Naive thymus-derived CD4-positive, alpha-beta T cell (primary cell): ENCODE measurements at regions not wholly inside any gene's neighbourhood (a gene's known extent, or its start where the extent isn't known, plus 50 kb on each side); places are given as distances from the start of the nearest gene placed in this dataset.

Experiments
- ATAC-seq: fragments of 150-1000 bp; cut with Tn5 transposase; 2 replicates; pipeline ENCODE4 v1.10.0; 2021; ENCODE audit warnings: mild to moderate bottlenecking, moderate library complexity
- CTCF ChIA-PET: fragments of 350-600 bp; sonication (Branson Sonifier 250); formaldehyde crosslinking; loops from one replicate; lab custom pipeline; 2021; ENCODE audit warnings: antibody characterized with exemption; lab: Charles Lee
- POLR2A ChIA-PET: fragments of 350-600 bp; sonication (Branson Sonifier 250); formaldehyde crosslinking; loops from one replicate; lab custom pipeline; 2021; ENCODE audit warnings: antibody characterized with exemption, inconsistent platforms; lab: Charles Lee
- DNase-seq, 9 donors: peaks; one replicate each; pipeline versions ENCODE4 v3.0.0 to v3.0.0-alpha.2; 2020 to 2022; ENCODE audit warnings: mixed read lengths in 1 of 9
- H3K27ac ChIP-seq: one replicate; pipeline ENCODE4 v1.7.0; 2013; ENCODE audit warnings: mild to moderate bottlenecking, low read depth, low read length, moderate library complexity
- H3K27me3 ChIP-seq, 2 donors: one replicate each; pipeline ENCODE4 v1.7.0; 2013; ENCODE audit warnings: low read length in 2 of 2, mild to moderate bottlenecking in 2 of 2, moderate library complexity in 2 of 2; ENCODE audit not compliant: control insufficient read depth in 2 of 2, insufficient read depth in 2 of 2
- H3K36me3 ChIP-seq, 3 experiments: 1 replicate in 2 of 3; 2 replicates in 1 of 3; pipeline ENCODE4 v1.7.0; 2013; ENCODE audit warnings: low read length in 3 of 3, mild to moderate bottlenecking in 3 of 3, moderate library complexity in 1 of 3; ENCODE audit not compliant: insufficient read depth in 3 of 3, control insufficient read depth in 2 of 3
- H3K4me1 ChIP-seq, 2 donors: one replicate each; pipeline ENCODE4 v1.7.0; 2013; ENCODE audit warnings: low read length in 2 of 2, mild to moderate bottlenecking in 2 of 2, moderate library complexity in 1 of 2; ENCODE audit not compliant: control insufficient read depth in 2 of 2, insufficient read depth in 2 of 2
- H3K4me3 ChIP-seq: 2 replicates; pipeline ENCODE4 v1.7.0; 2013; ENCODE audit warnings: mild to moderate bottlenecking, low read length
- H3K9me3 ChIP-seq, 3 experiments: 1 replicate in 2 of 3; 2 replicates in 1 of 3; pipeline ENCODE4 v1.7.0; 2013; ENCODE audit warnings: low read length in 3 of 3; ENCODE audit not compliant: control insufficient read depth in 2 of 3
- H3K27ac Mint-ChIP-seq, 9 donors: one replicate each; pipeline ENCODE4 v1.8.0; 2020 to 2022; ENCODE audit warnings: mixed read lengths in 9 of 9, mild to moderate bottlenecking in 8 of 9, moderate library complexity in 5 of 9, inconsistent platforms in 2 of 9
- H3K27me3 Mint-ChIP-seq, 5 donors: one replicate each; pipeline ENCODE4 v1.8.0; 2021 to 2022; ENCODE audit warnings: mixed read lengths in 5 of 5, mild to moderate bottlenecking in 1 of 5
- H3K36me3 Mint-ChIP-seq, 5 donors: one replicate each; pipeline ENCODE4 v1.8.0; 2020 to 2022; ENCODE audit warnings: mixed read lengths in 5 of 5, mild to moderate bottlenecking in 3 of 5, inconsistent platforms in 1 of 5
- H3K4me1 Mint-ChIP-seq, 7 donors: one replicate each; pipeline ENCODE4 v1.8.0; 2020 to 2022; ENCODE audit warnings: mixed read lengths in 7 of 7, mild to moderate bottlenecking in 3 of 7, inconsistent platforms in 1 of 7
- H3K4me3 Mint-ChIP-seq, 10 donors: one replicate each; pipeline ENCODE4 v1.8.0; 2020 to 2022; ENCODE audit warnings: mild to moderate bottlenecking in 10 of 10, mixed read lengths in 10 of 10, moderate library complexity in 6 of 10, inconsistent platforms in 2 of 10
- H3K9me3 Mint-ChIP-seq, 11 donors: one replicate each; pipeline ENCODE4 v1.8.0; 2020 to 2022; ENCODE audit warnings: mixed read lengths in 11 of 11, mild to moderate bottlenecking in 4 of 11, inconsistent platforms in 1 of 11, moderate library complexity in 1 of 11
- intact Hi-C, 2 donors: fragments of 100-400 bp; cut with micrococcal nuclease; formaldehyde crosslinking; loops; one replicate each; pipeline ENCODE4 v1.15.1; 2023

DNA sequence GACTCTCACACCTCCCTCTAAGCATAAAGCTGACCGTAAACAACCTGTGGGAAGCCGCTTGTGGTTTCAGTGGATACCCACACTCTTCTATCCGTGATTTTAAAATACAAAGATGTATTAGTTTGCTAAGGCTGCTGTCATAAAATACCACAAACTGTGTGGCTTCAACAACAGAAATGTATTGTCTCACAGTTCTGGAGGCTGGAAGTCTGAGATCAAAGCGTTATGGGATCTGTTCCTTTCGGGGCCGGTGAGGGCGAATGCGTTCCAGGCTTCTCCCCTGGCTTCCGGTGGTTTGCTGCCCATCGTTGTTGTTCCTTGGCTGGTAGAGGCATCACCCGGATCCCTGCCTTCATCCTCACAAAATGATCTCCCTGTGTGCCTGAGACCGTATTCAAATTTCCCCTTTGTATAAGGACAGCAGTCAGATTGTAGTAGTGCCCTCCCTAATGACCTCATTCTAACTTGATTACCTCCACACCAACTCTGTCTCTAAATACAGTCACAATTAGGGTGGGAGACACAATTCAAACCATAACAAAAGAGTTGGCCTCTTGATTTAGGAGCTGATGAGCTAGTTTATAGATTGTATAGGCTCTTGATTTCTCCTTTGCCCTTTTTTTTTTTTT, 210.6 kb upstream of the SOX4 start:
- Histone ChIP-seq H3K4me1 (no peaks in the 10 kb centered on the region), H3K27ac (no peak overlapping the region), H3K9me3 (no peaks in the 10 kb centered on the region), H3K27me3 (no peaks in the 10 kb centered on the region), H3K4me3 (no peak overlapping the region), H3K36me3 (no peaks in the 10 kb centered on the region)
- Mint-ChIP-seq H3K27ac (no peak overlapping the region), H3K9me3 (peaks cover 0 to 5% (median 0%) of the 10 kb centered on the region in 11 donors), H3K27me3 (peaks cover 0 to 4% (median 0%) of the 10 kb centered on the region in 5 donors), H3K36me3 (no peaks in the 10 kb centered on the region), H3K4me3 (no peak overlapping the region), H3K4me1 (peaks cover 0 to 1% (median 0%) of the 10 kb centered on the region in 7 donors)
- ATAC-seq (no peak), DNase-seq (no peak)
- POLR2A ChIA-PET: no interaction called here
- CTCF ChIA-PET: no interaction called here
- intact Hi-C loops: no loop called here

DNA sequence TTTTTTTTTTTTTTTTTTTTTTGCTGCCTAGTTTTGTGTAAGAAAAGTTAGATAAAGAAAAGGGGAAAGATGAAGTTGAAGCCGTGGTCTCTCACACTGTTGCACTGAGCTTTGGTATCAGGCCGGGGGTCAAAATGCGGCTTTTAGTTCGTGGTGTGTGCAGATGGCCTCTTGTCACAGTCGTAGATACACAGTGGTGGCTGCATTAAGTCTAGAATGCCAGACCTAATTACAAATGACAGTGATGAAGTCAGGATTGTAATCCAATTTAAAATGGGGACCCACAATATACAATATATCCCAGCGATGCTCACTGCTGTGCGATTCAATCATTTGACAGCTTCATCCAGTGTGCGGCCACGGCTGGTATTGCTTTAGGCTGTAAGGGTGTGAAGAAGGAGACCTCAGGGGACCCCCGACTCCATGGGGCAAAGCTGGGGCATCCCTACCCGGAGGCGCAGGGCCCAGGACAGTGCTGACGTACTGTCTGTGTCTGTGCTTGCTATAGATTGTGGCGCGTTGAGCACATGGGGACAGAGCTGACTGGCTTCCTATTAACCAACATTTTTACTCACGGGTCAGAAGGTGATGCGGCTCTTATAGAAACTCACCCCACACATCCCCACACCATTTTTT, 210.0 kb upstream of the SOX4 start:
- POLR2A ChIA-PET: no interaction called here
- no peak overlapping the region for H3K4me3 Mint-ChIP-seq
- no peaks in the 10 kb centered on the region for H3K9me3 ChIP-seq
- peaks cover 0 to 4% (median 0%) of the 10 kb centered on the region in 5 donors for H3K27me3 Mint-ChIP-seq
- intact Hi-C loops: no loop called here
- DNase-seq (no peak), ATAC-seq (no peak)
- H3K36me3 Mint-ChIP-seq: no peaks in the 10 kb centered on the region
- no peaks in the 10 kb centered on the region for H3K27me3 ChIP-seq
- no peaks in the 10 kb centered on the region for H3K4me1 ChIP-seq
- H3K36me3 ChIP-seq: no peaks in the 10 kb centered on the region
- CTCF ChIA-PET: no interaction called here
- H3K27ac Mint-ChIP-seq: no peak overlapping the region
- H3K4me3 ChIP-seq: no peak overlapping the region
- H3K9me3 Mint-ChIP-seq: peaks cover 0 to 5% (median 0%) of the 10 kb centered on the region in 11 donors
- no peak overlapping the region for H3K27ac ChIP-seq
- peaks cover 0 to 1% (median 0%) of the 10 kb centered on the region in 7 donors for H3K4me1 Mint-ChIP-seq

DNA sequence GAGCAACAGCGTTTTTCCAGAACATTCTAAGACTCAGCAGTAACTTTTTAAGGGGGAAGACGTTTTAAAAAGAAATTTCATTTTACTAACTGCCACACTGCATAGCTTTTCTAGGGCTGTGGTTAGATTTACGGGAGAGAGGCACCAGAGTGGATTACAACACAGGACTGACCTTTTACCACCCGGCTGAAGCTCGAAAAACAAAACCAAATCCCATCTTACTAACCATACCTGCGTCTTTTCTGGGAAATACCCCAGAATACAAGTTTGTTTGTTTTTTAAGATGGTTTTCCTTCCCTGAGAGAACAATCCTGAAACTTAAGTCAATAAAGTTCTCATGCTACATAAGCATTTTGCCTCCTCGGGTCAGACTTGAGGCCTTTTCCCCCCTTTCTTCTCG, 209.3 kb upstream of the SOX4 start:
- ATAC-seq: no peak
- H3K36me3 Mint-ChIP-seq: no peaks in the 10 kb centered on the region
- peaks cover 0 to 1% (median 0%) of the 10 kb centered on the region in 7 donors for H3K4me1 Mint-ChIP-seq
- no peak overlapping the region for H3K4me3 Mint-ChIP-seq
- ChIA-PET CTCF (no interaction called here), POLR2A (no interaction called here)
- Histone ChIP-seq H3K9me3 (no peaks in the 10 kb centered on the region), H3K4me1 (no peaks in the 10 kb centered on the region), H3K27me3 (no peaks in the 10 kb centered on the region), H3K27ac (no peak overlapping the region), H3K4me3 (no peak overlapping the region), H3K36me3 (no peaks in the 10 kb centered on the region)
- intact Hi-C loops: no loop called here
- peaks cover 0 to 5% (median 0%) of the 10 kb centered on the region in 11 donors for H3K9me3 Mint-ChIP-seq
- H3K27ac Mint-ChIP-seq: no peak overlapping the region
- DNase-seq: no peak
- H3K27me3 Mint-ChIP-seq: peaks cover 0 to 4% (median 0%) of the 10 kb centered on the region in 5 donors

DNA sequence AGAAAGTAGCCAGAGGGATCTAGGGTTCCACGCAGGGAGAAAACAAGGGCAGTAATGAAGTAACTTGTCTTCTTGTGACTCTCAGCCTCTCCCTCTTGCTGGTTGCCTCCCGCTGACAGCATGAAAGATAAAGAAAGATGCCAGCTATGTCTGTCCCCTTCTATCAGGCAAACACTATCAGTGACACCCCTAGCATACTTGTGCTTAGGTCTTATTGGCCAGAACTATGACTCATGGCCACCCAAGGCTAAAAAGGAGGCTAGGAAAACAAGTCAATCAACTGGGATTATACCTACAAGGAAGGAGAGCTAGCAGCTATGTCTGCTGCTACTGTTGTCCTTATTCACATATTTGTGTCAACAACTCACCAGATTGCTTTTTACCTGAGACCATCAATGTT, 206.8 kb upstream of the SOX4 start:
- Mint-ChIP-seq H3K27me3 (peaks cover 0 to 4% (median 0%) of the 10 kb centered on the region in 5 donors), H3K9me3 (peaks cover 0 to 5% (median 0%) of the 10 kb centered on the region in 11 donors), H3K36me3 (no peaks in the 10 kb centered on the region), H3K27ac (no peak overlapping the region), H3K4me3 (no peak overlapping the region), H3K4me1 (no peaks in the 10 kb centered on the region)
- ChIA-PET CTCF (no interaction called here), POLR2A (no interaction called here)
- no peaks in the 10 kb centered on the region for H3K9me3 ChIP-seq
- no peak overlapping the region for H3K27ac ChIP-seq
- H3K36me3 ChIP-seq: no peaks in the 10 kb centered on the region
- no peak for ATAC-seq
- no peaks in the 10 kb centered on the region for H3K27me3 ChIP-seq
- H3K4me1 ChIP-seq: no peaks in the 10 kb centered on the region
- intact Hi-C loops: no loop called here
- no peak for DNase-seq
- no peak overlapping the region for H3K4me3 ChIP-seq

DNA sequence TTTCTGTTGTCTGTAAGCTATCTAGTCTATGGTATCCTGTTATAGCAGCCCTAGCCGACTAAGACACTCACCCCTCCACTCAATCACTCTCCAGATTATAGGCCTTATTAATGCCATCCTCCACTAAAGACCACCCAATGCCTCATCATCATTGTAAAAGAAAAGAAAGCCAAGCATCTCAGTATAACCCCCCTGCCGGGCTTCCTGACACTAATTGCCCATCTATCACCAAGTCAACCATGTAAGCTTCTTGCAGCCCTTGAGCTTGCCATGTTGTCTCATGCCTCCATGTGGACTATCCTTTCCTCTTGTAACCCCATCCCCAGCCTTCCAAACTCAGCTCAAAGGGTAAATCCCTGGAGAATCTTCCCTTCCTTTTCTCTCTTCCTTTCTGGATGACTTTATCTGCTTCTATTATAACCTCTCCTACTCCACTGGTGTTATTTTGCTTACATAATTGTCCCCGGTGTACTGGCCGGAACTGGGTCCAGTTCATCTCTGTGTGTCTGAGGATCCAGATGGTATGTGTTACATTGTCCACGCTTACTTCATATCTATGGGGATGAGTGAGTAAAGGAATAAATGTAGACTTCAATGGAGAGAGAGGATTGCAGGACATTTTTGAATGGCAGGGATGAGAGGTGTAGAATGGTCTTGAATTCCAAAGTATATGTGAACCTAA, 202.9 kb upstream of the SOX4 start:
- POLR2A ChIA-PET: no interaction called here
- Mint-ChIP-seq H3K27ac (no peak overlapping the region), H3K4me3 (no peak overlapping the region), H3K27me3 (peaks cover 0 to 3% (median 0%) of the 10 kb centered on the region in 5 donors), H3K36me3 (no peaks in the 10 kb centered on the region), H3K4me1 (no peaks in the 10 kb centered on the region), H3K9me3 (peaks cover 0 to 2% (median 0%) of the 10 kb centered on the region in 11 donors)
- CTCF ChIA-PET: no interaction called here
- H3K4me3 ChIP-seq: no peak overlapping the region
- no peak overlapping the region for H3K27ac ChIP-seq
- no peaks in the 10 kb centered on the region for H3K9me3 ChIP-seq
- no peak for ATAC-seq
- no peaks in the 10 kb centered on the region for H3K4me1 ChIP-seq
- no peaks in the 10 kb centered on the region for H3K36me3 ChIP-seq
- no peak for DNase-seq
- no peaks in the 10 kb centered on the region for H3K27me3 ChIP-seq
- intact Hi-C loops: no loop called here

DNA sequence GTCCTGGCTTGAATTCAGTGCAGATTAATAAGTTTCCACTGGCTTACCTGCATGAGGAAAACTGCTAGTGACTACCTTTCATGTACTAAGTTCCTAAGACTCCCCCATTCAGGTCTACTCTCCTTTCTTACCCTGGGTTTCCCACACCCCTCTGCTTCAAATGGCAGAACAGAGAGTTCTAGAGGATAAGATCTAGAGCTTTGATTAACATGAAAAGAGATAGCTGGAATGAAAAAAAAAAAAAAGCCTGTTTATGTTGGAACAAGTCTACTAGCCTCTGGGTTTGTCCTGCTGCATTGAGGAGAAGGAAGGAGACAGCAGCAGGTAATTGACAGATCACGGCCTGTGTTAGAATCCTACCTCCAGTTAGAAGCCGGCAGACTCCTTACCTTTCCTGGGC, 201.4 kb upstream of the SOX4 start:
- Histone ChIP-seq H3K27ac (no peak overlapping the region), H3K36me3 (no peaks in the 10 kb centered on the region), H3K4me3 (no peak overlapping the region), H3K4me1 (no peaks in the 10 kb centered on the region), H3K27me3 (no peaks in the 10 kb centered on the region), H3K9me3 (no peaks in the 10 kb centered on the region)
- Mint-ChIP-seq H3K36me3 (no peaks in the 10 kb centered on the region), H3K4me1 (no peaks in the 10 kb centered on the region), H3K27ac (no peak overlapping the region), H3K4me3 (no peak overlapping the region), H3K9me3 (peaks cover 0 to 2% (median 0%) of the 10 kb centered on the region in 11 donors), H3K27me3 (peaks cover 0 to 7% (median 0%) of the 10 kb centered on the region in 5 donors)
- DNase-seq: no peak
- ATAC-seq: no peak
- intact Hi-C loops: no loop called here
- POLR2A ChIA-PET: no interaction called here
- CTCF ChIA-PET: no interaction called here
